HG03060 (cell line): ENCODE measurements at regions not wholly inside any gene's neighbourhood (a gene's known extent, or its start where the extent isn't known, plus 50 kb on each side); places are given as distances from the start of the nearest gene placed in this dataset.

ENCODE experiments used
- ATAC-seq: cut with Tn5 transposase; IDR thresholded peaks from one replicate; pipeline ENCODE4 v1.9.1; 2021; ENCODE audit warnings: low read depth, moderate number of reproducible peaks; ENCODE audit not compliant: unreplicated experiment

DNA sequence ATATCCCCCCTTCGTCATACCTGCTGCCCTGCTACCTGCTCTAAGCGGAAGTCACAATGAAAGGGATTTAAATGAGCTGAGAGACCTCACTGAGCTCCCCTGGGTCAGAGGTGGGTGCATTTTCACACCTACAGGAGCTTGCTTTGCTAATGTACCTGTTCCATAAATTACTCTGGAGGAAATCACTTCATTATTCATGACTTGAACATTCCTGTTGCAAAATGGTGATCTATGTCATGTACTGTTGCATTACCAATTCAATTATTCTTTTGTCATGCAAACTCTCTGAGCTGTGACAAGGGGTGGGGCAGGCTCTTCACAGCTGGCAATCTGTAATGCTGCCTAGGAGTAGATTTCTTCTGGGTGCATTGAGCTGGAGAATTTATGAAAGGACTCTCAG is 761.3 kb downstream of the TSN start:
- ATAC-seq, result no peak

DNA sequence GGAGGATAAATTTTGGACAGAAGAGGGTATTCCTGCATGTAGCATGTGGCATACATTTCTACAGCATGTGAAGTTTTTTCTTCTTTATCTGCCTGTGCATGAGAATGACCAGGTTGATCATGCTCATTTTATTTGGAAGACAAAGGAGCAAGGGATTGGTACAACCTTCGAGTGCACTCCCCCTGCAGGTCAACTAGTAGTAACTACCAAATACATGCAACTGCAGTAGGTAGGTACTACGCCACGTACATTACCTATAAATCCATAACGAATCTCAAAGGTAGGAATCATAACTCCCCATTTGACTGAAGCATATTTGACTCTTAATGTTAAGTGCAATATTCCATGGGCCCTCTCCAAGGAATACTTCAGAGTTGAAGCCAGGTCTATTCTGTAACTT is 763.9 kb downstream of the TSN start:
- ATAC-seq, result no peak

- ATAC-seq, result no peak
These were observed 764.6 kb downstream of the TSN start for GRCh38 chr2:122519821-122520611.

DNA sequence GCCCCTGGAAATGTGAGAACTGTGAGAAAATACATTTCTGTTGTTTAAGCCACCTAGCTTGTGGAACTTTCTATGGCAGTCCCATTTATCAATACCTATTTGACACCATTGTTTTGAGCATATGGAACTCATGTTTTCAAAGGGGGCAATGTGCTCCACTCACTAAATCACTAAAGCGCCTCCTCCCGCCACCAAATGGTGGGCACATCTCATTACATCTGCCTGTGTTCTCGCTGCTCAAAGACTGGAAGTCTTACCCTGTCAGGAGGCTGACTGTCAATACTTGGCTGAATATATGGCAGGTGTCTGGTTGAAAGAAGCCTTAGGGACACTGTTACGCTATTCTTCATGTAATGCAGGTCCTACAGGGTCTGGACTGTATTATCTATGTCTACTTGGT is 767.7 kb downstream of the TSN start:
- ATAC-seq, result no peak

- ATAC-seq, result no peak
These were observed 768.5 kb downstream of the TSN start for GRCh38 chr2:122523981-122524380.

GRCh38 chr2:122525336-122525735 is 769.9 kb downstream of the TSN start:
- ATAC-seq, result no peak

- ATAC-seq, result no peak
These were observed 772.6 kb downstream of the TSN start for GRCh38 chr2:122528061-122528460.

DNA sequence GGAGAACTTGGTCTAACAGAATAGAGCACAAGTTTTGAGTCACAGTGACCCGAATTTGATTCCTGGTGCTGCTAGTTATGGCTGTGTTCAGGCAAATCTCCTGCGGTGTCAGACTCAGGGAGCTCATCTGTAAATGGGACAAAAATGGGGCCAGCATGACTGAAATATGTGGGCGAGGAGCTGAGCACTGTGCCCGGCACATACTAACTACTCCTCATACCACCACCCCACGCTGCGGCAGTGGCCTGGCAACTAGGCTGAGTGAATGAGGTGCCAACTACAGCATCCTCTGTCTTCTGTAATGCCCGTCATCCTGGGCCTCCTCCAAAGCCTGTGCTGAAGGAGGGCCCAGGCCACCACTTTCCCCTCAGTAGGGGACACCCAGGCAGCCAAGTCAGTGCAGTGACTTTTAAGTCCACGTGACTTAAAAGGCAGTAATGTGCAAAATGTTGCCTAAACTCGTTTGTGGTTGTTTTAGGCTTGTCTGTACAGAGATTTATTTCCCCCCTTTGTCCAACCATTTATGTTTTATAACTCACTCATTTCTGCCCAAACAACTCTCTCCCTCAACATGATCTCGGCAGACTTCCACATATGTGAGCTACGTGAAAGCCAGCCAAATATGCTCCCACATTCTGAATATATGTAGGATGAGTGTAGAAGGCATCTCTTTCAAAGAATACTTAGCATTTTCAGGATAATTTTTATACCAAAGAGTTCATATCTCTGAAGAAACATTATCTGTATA is 773.7 kb downstream of the TSN start:
- no peak for ATAC-seq

GRCh38 chr2:122530814-122531213 is 775.4 kb downstream of the TSN start:
- peak; percentile 60 for ATAC-seq

DNA sequence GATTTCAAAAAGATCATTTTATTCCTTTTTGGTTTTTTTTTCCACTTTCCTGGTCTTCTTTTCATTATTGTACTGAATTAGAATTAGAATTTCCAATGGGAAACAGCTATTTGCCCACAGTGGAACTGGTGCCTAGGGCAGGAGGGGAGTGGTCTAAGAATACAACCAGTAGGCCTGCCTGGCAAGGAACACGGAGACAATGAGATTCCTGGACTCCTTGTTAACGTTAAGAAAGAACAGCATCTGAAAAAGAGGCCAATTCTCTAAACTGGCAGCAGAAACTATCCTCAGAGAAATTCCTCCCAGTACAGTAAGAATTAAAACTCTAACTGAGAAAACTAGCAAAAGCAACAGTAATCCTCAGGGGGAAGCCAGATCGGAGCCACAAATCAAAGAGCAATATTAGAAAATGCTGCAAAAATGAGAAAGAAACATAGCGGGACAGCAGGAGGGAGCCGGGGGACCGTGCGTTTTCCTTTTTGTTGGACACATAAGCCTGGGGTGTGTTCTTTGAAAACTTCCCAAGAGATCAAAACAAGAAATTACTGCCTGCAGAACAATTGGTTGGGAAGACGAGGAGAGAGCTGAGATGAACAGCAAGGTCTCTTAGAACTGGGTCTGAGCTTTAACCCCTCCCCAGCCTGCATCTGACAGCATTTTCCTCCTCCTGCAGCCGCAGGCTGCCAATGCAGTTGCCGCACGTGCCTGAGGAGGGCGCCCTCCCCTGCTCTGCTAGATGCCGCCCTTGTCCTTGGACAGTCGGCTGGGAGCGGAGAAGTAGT is 776.0 kb downstream of the TSN start:
- no peak for ATAC-seq

GRCh38 chr2:122532072-122532344 is 776.6 kb downstream of the TSN start:
- no peak for ATAC-seq

GRCh38 chr2:122532481-122532880 is 777.0 kb downstream of the TSN start:
- ATAC-seq, result no peak

DNA sequence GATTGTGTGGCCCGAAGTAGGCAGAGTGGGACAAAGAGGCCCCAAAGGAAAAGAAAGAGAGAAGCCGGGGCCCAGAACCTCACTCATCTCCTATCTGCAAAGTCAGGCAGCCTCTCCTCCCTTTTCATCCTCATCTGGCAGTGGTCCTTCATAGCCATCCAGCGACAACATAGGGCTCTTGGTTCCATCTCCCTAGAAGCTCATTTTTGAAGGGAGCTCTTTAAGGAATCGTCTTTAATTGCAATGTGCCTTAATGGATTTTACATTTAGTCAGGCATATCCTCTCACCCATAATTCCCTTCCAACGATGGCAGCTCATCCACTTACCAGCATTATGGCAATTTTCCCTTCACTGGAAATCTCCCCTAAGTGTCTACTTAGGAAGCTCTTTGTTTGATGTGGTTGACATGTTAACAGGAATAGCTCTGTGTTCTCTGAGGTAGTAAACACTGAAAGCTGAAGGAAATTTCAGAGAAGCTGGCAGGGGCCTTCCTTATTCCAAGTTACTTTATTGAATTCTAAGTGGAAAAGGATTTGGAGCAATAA is 780.6 kb downstream of the TSN start:
- no peak for ATAC-seq

DNA sequence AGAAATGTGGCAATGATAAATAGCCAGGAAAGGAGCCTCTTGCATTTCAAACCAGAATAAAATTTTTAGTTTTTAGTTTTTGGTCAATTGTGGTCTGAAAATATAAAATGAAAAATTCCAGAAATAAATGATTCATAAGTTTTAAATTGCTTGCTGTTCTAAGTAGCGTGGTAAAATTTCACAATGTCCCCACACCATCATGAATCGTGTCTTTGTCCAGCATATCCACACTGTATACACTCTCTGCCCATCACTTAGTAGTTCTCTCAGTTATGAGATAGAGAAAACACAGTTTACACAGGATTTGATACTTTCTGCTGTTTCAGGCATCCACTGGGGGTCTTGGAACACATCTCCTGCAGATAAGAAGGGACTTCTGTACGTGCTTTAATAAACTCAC is 783.9 kb downstream of the TSN start:
- ATAC-seq, result no peak

GRCh38 chr2:122539920-122540319 is 784.5 kb downstream of the TSN start:
- ATAC-seq, result no peak

DNA sequence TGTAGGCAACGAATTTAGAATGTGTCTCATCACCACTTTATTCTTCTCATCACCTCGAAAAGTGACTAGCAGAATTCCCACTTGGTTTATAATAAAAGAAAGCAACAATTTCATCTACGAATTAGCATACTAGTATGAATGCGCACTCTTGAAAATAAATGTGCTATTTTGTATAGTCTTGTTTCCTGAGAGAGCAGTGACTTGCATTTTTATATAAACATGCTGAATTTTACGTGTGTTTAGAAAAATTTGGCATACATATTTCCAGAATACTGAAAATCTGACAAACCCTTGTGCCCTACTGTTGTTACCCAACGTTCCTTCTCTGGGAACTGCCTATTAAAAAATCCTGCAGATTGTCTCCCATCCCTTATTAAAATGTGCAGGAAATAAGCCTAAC is 786.8 kb downstream of the TSN start:
- no peak for ATAC-seq

GRCh38 chr2:122542646-122543045 is 787.2 kb downstream of the TSN start:
- ATAC-seq, result no peak

DNA sequence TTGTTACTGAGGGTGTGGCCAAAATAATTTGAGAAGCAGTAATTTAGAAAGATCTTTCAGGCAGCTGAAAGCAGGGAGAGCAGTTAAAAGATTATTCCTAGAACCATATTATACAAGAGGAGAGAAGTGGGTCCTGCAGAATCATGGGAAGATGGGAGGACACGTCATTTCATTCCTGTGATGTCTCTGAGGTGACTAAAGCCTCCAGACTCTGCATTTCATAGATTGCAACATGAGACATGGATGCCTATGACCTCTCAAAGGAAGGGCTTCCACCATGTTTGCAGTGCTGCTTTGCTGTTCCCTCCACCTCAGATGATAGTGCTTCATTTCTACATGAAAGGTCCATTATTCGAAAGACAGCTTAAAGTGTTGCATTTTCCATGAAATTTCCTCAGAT is 788.4 kb downstream of the TSN start:
- ATAC-seq, result no peak

GRCh38 chr2:122545821-122546220 is 790.4 kb downstream of the TSN start:
- no peak for ATAC-seq

- ATAC-seq, result no peak
These were observed 807.3 kb downstream of the TSN start for GRCh38 chr2:122562775-122563174.

- no peak for ATAC-seq
These were observed 808.3 kb downstream of the TSN start for GRCh38 chr2:122563781-122564180.
